Glomerular endothelial cell (primary cell): ENCODE measurements at regions not wholly inside any gene's neighbourhood (a gene's known extent, or its start where the extent isn't known, plus 50 kb on each side); places are given as distances from the start of the nearest gene placed in this dataset.

ENCODE experiments used
- DNase-seq: peaks from one replicate; pipeline ENCODE4 v3.0.0-alpha.2; 2011; ENCODE audit warnings: low read depth, low spot score; ENCODE audit errors: extremely low read depth

DNA sequence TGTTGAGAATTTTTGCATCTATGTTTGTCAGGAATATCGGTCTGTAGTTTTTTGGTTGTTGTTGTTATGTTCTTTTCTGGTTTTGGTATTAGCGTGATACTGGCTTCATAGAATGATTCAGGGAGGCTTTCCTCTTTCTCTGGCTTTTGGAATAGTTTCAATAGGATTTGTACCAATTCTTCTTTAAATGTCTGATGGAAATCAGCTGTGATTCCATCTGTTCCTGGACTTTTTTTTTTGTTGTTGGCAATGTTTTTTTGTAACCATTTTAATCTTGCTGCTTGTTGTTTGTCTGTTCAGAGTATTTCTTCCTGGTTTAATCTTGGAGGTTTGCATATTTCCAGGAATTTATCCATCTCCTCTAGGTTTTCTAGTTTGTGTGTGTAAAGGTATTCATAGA, 81.5 kb upstream of the GK2 start:
- DNase-seq = no peak

DNA sequence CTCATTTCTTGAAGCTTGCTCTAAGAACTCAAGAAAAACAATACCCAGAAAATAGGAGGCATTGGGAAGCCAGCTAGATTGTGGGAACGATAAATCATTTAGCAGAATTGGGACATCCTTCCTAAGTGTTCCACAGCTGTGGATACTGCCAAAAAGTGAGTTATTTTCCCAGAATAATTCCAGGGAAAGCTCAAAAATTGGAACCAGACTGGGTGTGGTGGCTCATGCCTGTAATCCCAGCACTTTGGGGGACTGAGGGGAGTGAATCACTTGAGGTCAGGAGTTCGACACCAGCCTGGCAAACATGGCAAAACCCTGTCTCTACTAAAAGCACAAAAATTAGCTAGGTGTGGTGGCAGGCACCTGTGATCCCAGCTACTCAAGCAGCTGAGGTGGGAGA, 68.2 kb upstream of the GK2 start:
- DNase-seq = no peak

DNA sequence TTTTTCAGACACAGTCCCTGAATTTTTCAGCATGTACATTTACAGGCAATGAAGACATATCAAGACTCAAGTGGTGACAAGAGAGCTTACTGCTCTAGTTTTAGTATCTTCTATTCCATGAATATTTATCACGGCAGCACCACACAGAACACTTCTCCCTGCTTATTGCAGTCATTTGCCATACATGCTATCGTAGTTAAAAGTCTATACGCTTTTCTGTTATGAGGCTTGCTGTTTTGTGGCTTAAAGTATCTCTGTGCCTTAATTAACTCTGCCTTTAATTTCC, 65.4 kb upstream of the GK2 start:
- DNase-seq = no peak

DNA sequence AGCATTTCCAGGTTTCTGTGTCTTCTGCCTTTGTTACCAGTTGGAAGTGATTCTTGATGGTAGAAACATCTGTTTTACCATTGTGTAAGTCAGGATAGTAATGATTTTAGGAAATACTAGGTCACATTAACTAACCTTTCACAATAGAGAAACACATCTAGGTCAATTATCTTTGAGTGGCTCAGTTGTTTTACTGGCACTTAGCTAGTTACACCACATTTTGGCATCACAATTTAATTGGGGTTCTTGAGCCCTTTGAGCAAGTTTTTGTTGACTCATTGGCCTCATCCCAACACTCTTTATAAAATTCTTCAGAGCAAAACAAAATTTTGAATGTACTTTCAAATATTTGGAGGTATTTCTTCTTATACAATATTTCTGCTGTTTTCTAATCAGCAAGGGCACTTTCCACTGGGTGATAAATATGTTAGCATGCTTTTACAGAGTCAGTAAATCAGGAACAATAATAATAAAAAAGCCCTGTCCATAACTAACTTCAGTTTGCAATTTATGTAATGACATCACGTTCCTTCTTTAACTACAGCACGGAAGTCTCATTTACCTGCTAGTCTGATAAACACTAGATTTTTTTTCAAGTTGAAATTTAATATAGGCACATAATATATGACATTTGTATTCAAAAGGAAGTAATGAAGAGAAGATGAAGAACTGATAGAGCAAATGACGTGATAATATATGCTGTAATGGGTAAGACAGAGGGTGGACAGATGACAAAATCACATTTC, 64.8 kb upstream of the GK2 start:
- no peak for DNase-seq

DNA sequence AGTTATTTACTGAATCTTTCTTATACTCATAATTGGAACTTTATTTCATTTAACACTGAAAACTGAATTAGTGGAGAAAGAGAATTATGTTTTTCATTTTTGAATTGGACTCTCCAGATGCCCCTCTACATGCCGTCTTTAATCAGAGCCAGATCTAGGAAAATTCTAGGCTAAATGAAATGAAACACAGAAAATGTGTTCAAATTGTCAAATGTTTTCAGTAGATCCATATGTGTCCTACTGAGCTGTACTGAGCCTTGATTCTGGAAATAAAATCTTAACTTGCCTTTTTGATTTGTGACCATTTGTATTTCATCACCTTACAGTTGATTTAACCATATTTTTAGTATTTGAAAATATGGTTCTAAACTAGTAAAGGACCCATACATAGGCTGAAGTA, 64.0 kb upstream of the GK2 start:
- no peak for DNase-seq

DNA sequence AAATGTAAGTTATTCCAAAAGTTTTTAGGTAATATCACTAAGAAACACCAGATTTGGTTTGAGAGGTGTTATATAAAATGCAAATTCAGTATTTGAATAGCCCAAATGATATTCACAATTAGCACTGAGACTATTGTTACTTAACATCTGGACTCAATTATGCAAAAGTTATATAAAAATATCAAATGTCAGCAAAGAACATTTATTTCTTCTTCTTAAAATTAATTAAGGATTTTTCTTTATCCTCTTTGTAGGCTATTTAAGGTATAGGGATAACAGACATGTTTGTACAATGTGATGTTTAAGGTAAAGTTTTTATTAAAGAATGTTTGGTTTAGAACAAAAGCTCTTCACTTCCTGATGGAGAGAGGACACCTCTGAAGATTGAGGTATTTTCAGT, 63.3 kb upstream of the GK2 start:
- no peak for DNase-seq

DNA sequence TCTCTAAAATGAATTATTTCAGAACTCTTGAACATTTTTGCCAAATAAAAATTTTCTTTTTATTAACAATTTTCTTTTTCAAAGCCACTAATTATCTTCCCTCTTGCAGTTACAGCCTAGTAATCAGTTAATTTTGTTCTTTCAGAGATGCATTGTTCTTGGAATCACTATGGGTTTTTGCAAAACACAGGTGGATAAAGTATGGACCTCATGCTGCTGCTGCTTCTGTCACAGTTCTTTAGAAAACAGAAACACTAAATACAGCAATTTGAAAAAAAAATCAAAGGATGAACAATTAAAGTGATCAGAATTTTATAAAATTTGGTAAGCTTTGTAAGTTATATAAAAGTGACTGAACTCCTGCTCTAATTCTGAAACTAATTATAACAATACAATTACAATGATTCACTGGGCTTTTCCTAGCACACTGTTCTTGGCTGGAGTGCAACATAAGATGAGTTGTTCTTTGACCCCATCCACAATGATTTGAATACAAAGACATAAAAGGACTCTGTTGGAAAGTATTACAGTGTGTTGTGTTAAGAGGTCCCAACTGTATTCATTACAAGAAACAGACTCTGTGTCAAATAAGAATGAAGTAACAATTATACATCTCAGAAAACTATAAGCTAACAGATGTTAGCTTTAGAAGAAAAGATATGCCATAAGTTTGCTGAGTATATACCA, 59.4 kb upstream of the GK2 start:
- no peak for DNase-seq

DNA sequence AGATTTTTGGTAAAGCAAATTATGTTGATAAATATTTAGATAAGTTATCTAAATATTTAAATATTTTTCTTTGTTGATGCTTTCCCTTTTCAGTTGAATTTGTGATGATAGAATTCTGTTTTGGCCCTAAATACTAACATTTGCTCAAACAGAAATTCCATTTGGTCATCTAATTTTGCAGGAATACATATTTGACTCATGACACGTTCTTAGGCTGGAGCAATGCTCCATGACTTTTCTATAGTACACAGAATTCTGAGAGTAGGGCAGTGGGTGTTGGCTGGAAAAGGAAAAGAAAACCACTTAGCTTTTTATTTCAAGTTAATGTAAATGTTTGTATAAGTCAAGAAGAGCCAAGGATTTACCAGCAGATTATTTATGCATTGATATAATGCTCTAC, 58.6 kb upstream of the GK2 start:
- no peak for DNase-seq
